Fibroblast of lung (primary cell): ENCODE measurements at regions not wholly inside any gene's neighbourhood (a gene's known extent, or its start where the extent isn't known, plus 50 kb on each side); places are given as distances from the start of the nearest gene placed in this dataset.

ENCODE experiments used
- DNase-seq, 2 donors: peaks; one replicate each; pipeline versions ENCODE4 v3.0.0 to v3.0.0-alpha.2; 2010; ENCODE audit warnings: low read depth in 2 of 2
- H2AFZ ChIP-seq: 2 replicates; pipeline ENCODE4 v1.5.1; 2012; ENCODE audit warnings: low read length, control low read depth, inconsistent platforms
- H3K27ac ChIP-seq: 2 replicates; pipeline ENCODE4 v1.5.1; 2011; ENCODE audit warnings: low read length, control low read depth; ENCODE audit not compliant: insufficient read depth
- H3K27me3 ChIP-seq: 2 replicates; pipeline ENCODE4 v1.5.1; 2011; ENCODE audit warnings: mild to moderate bottlenecking, low read length; ENCODE audit not compliant: control insufficient read depth, insufficient read depth
- H3K36me3 ChIP-seq: 2 replicates; pipeline ENCODE4 v1.5.1; 2011; ENCODE audit warnings: low read length; ENCODE audit not compliant: control insufficient read depth, insufficient read depth
- H3K4me1 ChIP-seq: 2 replicates; pipeline ENCODE4 v1.5.1; 2011; ENCODE audit warnings: low read length; ENCODE audit not compliant: control insufficient read depth, insufficient read depth; ENCODE audit errors: extremely low read depth
- H3K4me2 ChIP-seq: 2 replicates; pipeline ENCODE4 v1.5.1; 2011; ENCODE audit warnings: low read length, control low read depth; ENCODE audit not compliant: insufficient read depth; ENCODE audit errors: extremely low read depth
- H3K4me3 ChIP-seq, 4 experiments: fragments of 200-600 bp in 1 of 4; sonication (generic) in 1 of 4; replicated peaks in 1 of 4; 2 replicates each; pipeline ENCODE4 v1.5.1; 2011 to 2016; ENCODE audit warnings: low read length in 4 of 4, low read depth in 3 of 4, mild to moderate bottlenecking in 3 of 4, control low read depth in 2 of 4, inconsistent platforms in 1 of 4, mixed read lengths in 1 of 4; ENCODE audit not compliant: insufficient read depth in 1 of 4; ENCODE audit errors: control extremely low read depth in 1 of 4
- H3K79me2 ChIP-seq: 2 replicates; pipeline ENCODE4 v1.5.1; 2012; ENCODE audit warnings: mild to moderate bottlenecking, low read length, inconsistent platforms; ENCODE audit not compliant: control insufficient read depth, insufficient read depth
- H3K9ac ChIP-seq: 2 replicates; pipeline ENCODE4 v1.5.1; 2011; ENCODE audit warnings: mild to moderate bottlenecking, low read length, control low read depth; ENCODE audit not compliant: insufficient read depth
- H3K9me3 ChIP-seq: 2 replicates; pipeline ENCODE4 v1.5.1; 2012; ENCODE audit warnings: low read depth, low read length; ENCODE audit not compliant: control insufficient read depth, insufficient read depth
- H4K20me1 ChIP-seq: 2 replicates; pipeline ENCODE4 v1.5.1; 2011; ENCODE audit warnings: low read length; ENCODE audit not compliant: control insufficient read depth, insufficient read depth; ENCODE audit errors: extremely low read depth
- CTCF ChIP-seq, 2 donors: IDR thresholded peaks in 1 of 2; conservative IDR thresholded peaks in 1 of 2; 1 replicate in 1 of 2; 2 replicates in 1 of 2; pipeline ENCODE4 v1.5.1; 2011 to 2012; ENCODE audit warnings: low read length in 2 of 2, control low read depth in 1 of 2, inconsistent platforms in 1 of 2, low read depth in 1 of 2, mild to moderate bottlenecking in 1 of 2
- EZH2 ChIP-seq: IDR thresholded peaks from 2 replicates; pipeline ENCODE4 v1.5.1; 2012; ENCODE audit warnings: low read length, control low read depth, mild to moderate bottlenecking; ENCODE audit errors: missing control alignments

DNA sequence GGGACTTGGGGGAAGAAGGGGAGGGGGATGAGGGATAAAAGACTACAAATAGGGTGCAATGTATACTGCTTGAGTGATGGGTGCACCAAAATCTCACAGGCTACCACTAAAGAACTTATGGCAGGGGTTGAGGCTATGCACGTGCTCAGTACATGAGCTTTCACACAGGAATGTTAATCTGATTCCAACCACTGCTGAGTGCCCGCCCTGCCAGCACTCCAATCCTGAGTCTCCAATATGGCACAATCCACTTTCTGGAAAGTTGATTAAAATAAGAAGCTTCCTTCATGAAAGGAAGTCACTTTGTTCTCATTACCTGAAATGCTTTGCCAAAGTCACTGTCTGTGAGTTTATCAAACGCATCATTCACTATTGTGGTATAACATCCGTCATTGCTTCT is 463.0 kb downstream of the IRS2 start:
- H3K4me2 ChIP-seq, result no peak overlapping the region
- no peaks in the 10 kb centered on the region for H3K4me1 ChIP-seq
- no peak overlapping the region for H3K27ac ChIP-seq
- no peak overlapping the region for H3K9ac ChIP-seq
- no peak overlapping the region for H2AFZ ChIP-seq
- no peaks in the 10 kb centered on the region for H3K79me2 ChIP-seq
- TF ChIP-seq EZH2 (no peak), CTCF (conservative IDR thresholded peaks at IDR 0.05 in 1 of 2, IDR thresholded peaks at IDR 0.05 in 1 of 2; ENCODE audit: low read depth in 1 of 2, low read length in 2 of 2) (no peak)
- H3K4me3 ChIP-seq, result no peak overlapping the region
- no peaks in the 10 kb centered on the region for H3K9me3 ChIP-seq
- no peaks in the 10 kb centered on the region for H4K20me1 ChIP-seq
- DNase-seq, result no peak
- H3K27me3 ChIP-seq, result no peaks in the 10 kb centered on the region
- no peaks in the 10 kb centered on the region for H3K36me3 ChIP-seq

DNA sequence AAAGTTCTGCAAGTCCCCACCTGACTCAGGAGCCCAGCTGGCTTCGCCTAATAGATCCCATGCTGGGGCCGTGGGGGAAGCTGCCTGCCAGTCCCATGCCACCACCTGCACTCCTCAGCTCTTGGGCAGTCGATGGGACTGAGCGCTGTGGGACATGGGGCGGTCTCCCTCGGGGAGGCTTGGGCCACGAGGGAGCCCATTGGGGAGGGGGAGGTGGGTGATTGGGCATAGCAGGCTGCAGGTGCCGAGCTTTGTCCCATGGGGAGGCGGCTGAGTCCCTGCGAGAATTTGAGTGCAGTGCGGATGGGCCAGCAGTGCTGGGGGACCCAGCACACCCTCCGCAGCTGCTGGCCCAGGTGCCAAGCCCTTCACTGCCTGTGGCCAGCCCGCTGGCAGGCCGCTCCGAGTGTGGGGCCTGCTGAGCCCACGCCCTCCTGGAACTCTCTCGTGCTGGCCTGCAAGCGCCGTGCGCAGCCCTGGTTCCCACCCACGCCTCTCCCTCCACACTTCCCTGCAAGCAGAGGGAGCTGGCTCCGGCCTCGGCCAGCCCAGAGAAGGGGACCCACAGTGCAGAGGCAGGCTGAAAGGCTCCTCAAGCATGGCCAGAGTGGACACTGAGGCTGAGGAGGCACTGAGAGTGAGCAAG is 467.3 kb downstream of the IRS2 start:
- no peaks in the 10 kb centered on the region for H3K27me3 ChIP-seq

GRCh38 chr13:109315481-109315880 is 470.9 kb downstream of the IRS2 start:
- TF ChIP-seq CTCF (conservative IDR thresholded peaks at IDR 0.05 in 1 of 2, IDR thresholded peaks at IDR 0.05 in 1 of 2; ENCODE audit: low read depth in 1 of 2, low read length in 2 of 2), result no peak
- TF ChIP-seq EZH2, result no peak
- Histone ChIP-seq H4K20me1 (no peaks in the 10 kb centered on the region), H3K4me2 (no peak overlapping the region), H3K36me3 (no peaks in the 10 kb centered on the region), H3K27me3 (no peaks in the 10 kb centered on the region), H3K27ac (no peak overlapping the region), H3K4me1 (no peaks in the 10 kb centered on the region), H3K79me2 (no peaks in the 10 kb centered on the region), H2AFZ (no peak overlapping the region), H3K4me3 (no peak overlapping the region), H3K9me3 (no peaks in the 10 kb centered on the region), H3K9ac (no peak overlapping the region)
- DNase-seq, result no peak

More for the DNA sequence above, 467.3 kb downstream of the IRS2 start:
- Histone ChIP-seq H3K4me1 (no peaks in the 10 kb centered on the region), H3K4me2 (no peak overlapping the region), H3K4me3 (no peak overlapping the region), H3K36me3 (no peaks in the 10 kb centered on the region), H3K27ac (no peak overlapping the region), H3K9ac (no peak overlapping the region), H2AFZ (no peak overlapping the region), H3K79me2 (no peaks in the 10 kb centered on the region), H3K9me3 (no peaks in the 10 kb centered on the region), H4K20me1 (no peaks in the 10 kb centered on the region)
- no peak for DNase-seq
- TF ChIP-seq EZH2, result no peak
- TF ChIP-seq CTCF (conservative IDR thresholded peaks at IDR 0.05 in 1 of 2, IDR thresholded peaks at IDR 0.05 in 1 of 2; ENCODE audit: low read depth in 1 of 2, low read length in 2 of 2), result no peak
